Right hindlimb (tissue), 1 donor: ENCODE measurements at regions not wholly inside any gene's neighbourhood (a gene's known extent, or its start where the extent isn't known, plus 50 kb on each side); places are given as distances from the start of the nearest gene placed in this dataset.
"Not testable (repeated sequence)": the region's sequence is repeated elsewhere in the genome, so short reads cannot be mapped to it uniquely, and the experiment has no call there.

Source experiments
- DNase-seq: peaks from one replicate; pipeline ENCODE4 v3.0.0-alpha.2; 2018

DNA sequence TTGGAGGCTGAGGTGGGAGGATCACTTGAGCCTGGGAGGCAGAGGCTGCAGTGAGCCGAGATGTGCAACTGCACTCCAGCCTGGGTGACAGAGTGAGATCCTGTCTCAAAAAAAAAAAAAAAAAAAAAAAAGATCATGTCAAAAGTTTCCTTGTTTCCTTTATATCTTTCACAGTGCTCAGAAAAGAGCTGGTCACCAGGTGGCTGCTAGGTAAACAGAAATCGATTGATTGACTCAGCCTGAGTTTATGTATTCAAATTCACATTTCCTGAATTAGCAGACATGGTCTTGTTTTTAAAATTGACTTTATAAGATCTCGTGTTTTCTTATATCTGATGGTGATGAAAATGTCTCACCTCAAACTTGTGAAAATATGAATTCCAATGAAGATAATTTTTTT, 261.8 kb upstream of the FANCL start:
- no peak for DNase-seq

DNA sequence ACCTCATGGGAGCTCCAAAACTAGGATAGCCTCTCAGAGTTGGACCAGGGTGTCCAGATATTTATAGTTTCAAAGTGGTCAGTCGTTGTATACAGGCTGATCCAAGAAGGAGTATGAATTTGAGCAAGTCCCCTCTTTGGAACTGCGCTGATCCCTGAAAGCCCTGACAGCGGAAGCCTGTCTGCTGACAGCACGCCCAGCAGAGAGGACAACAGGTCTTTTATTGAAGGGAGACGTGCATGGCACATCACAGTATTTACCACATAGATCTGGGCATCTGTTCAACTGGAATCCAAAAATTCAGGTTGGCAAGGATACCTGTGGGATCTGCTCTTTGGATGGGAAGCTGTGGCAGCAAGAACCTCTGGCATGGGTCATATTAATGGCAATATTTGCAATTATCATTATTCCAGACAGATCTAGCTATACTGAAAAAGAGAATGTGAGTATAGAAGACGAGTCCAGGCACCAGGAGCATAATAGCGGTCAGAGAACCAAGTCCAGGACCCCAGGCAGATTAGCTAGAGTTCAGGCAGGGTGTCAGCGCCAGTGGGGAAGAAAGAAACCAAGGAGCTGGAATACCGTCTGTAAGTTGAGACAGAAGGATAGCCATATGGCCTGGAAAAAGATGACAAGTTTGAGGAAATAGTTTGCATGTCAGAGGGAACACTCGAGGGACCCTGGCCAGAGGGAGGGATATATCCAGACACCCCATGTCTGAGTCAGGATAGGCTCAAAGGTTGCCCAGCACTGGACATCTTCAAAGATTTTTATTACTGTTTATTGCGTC, 260.4 kb upstream of the FANCL start:
- DNase-seq: no peak

DNA sequence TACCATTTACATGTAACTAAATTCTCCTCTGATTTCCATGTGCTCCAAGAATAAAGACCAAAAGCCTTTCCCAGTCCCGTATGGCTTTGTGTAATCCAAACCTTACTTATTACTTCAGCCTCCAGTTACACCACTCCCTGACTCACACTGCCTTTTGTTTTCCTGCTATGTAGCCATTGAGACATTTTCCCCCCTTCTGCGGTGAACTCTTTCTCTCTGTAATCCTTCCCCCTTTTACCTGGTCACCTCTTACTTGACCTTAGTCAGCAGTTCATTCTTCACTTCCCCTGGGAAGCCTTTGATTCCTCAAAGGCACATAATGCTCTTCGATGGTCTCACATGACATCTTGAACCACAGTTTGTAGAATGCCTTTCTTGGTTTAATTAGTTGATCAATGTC, 256.0 kb upstream of the FANCL start:
- no peak for DNase-seq

DNA sequence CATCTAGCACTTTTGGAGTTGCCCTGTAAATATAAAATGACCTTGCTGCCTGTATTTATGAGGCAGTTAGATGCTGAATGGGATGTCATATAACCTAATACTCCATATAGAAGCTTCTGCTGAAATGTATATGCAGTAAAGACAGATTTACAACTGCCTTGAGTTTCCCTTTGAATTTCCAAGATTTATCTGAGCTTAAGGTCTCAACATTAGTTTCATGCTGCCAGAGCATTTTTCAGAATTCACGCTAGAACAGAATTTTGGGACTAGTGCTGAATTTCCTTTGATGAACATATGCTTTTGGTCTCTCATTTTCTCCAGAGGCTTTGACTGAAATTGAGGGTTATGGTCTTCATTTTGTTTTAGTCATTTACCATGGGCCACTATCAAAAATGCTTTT, 254.7 kb upstream of the FANCL start:
- no peak for DNase-seq

DNA sequence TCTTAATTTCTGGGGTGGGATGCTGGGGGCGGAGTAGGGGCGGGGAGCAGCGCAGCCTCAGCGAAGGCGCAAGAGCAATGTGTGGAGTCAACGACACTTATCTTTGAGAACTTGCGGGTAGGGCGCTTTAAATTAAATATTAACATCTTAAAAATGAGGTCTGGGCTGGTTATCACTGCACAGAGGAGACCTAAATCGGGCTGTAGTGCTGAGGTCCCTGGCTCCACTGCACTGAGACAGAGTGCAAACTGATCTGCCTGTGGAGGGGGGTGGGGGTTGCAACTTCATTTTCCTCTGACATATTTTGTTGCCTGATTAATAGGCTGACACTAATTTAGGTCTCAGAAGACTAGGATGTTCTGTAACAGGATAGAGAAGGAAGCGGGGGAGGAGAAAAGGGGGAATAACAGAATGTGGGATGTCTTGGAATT, 253.0 kb upstream of the FANCL start:
- no peak for DNase-seq

DNA sequence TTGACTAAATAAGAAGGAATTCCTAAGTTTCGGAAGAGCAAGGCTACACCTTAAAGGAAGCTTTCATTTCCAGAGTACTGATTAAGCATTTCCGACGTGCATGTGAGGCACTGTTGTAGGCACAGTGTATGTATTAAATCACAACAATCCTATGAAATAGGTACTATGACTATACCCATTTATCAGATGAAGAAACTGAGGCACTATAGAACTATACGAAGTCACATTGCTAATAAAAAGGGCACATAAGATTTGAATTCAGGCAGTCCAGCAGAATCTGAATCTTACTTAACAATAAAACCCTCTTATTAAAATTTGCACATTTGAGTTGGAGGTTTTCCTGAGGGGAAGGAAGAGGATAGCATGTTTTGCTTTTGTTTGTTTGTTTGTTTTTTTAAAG, 243.5 kb upstream of the FANCL start:
- no peak for DNase-seq

DNA sequence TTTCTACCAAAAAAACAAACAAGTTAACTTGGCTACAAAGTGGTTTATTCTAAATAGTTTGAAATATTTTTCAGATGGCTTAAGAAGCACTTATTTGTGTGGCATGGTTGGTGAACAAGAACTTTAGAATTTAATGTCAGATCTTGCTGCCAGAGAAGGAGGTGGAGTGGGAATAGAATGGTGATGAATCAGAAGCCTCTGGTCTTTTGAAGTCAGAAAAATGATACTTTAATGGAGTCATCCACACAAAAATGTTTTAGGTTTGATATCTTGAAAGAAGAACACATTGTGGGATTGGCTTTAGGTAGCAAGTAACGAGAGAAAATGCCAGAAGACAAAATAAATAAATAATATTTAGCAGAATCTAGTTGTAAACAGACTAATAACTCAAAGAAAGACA, 243.1 kb upstream of the FANCL start:
- DNase-seq: no peak

DNA sequence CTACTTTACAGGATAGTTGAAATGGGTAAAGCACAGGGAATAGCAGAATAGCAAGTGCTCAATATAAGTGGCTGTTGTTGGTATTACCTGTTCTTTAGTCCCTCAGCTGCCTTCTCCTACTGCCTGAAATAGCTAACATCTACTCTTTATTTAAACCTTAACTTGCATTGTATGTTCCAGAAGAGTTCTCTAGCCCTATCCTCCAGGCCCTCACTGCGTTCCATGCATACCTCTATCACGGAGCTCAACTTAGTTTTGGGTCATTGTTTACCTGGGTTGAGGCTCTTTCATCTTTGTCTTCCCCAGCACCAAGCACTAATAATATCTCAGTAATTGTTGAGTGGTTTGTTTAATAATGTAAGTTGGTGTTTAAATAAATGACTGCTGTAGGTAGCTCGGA, 242.2 kb upstream of the FANCL start:
- DNase-seq: no peak

DNA sequence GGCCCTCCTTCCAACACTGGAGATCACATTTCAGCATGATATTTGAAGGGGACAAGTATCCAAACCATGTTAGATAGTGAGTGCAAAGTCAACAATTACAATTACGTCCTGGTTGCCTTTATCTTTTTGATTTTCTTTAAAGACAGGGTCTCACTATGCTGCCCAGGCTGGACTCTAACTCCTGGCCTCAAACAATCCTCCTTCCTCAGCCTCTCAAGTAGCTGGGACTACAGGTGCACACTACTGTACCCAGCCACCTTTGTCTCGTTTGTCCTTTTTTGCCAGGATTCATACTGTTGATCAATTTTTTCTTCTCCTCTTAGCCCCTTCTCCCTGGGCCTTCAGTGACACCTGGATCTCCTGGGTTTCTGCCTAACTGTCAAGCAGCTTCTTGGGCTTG, 240.5 kb upstream of the FANCL start:
- DNase-seq: no peak

DNA sequence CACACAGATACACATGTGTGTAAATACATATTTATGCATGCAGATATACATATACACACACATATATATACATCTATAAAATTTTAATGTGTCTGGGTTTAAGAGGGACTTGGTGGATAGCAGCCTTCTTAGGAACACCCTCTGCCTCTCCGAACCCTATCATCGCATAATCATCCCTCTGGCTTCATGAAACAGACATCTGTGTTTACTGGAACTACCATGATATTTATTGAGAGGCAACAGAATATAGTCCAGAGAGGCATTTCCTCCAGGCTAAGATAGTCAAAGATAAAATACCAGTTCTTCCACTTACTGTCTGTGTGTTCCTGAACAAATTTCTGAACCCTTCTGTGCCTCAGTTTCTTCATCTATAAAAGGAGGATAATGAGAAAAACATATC, 239.0 kb upstream of the FANCL start:
- DNase-seq: no peak

DNA sequence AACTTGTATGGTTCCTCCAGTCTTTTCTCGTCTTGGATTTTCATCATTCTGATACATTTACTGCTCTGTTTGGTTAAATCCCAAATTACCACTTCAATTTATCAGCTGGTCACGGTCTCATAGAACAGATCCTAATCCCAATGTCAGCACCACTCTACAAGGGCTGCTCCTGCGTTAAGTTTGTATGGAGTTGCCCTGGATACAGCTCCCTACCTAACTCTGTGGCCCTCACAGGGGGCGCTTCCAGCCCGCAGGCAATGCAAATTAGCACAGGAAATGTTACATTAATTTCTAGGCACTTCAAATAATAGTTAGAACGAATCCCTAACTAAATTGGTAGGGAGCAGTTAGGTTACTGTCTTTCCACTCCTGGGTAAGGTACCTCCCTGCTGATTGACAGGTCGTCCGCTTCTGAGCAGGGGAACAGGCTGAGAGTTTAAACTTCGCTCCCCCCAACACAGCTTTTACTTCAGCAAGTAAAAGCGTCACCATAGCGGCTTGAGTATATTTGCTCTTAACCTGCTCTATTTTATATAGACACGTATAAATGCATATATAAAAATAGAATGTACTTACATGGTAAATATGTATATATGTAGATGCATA, 238.5 kb upstream of the FANCL start:
- DNase-seq: no peak

DNA sequence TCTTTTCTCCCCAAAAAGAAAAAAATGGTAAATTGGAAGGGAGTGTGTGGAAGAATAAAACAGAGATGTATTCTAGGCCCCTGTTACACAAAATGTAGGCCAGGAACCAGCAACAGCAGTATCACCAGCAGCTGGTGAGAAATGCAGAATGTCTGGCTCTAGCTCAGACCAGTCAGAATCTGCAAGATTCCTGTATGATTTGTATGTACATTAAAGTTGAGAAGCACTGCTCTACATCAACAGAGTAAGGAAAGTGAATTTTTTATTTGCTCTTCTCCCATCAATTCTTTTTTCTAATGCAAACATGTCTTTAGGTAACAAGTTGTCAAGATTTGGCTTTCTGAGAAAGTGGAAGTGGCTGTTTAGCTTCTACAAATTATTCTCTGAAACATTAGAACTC, 235.4 kb upstream of the FANCL start:
- no peak for DNase-seq

DNA sequence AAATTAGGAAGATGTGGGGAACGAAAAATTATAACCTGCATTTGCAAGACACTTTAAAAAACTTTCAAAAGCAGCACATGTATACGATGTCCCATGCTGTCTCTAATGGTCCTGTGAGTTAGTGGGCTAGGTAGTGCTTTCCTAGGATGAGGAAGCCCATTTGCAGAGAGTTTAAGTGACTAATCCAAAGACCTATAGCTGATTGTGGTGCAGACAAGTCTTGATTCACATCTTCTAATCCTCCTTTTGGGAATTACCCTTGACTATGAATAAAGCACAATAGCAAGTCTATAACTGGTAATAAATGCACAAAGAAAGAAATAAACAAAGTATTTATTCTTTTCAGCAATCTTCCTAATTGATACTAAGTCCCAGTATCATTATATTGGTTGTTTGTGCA, 234.6 kb upstream of the FANCL start:
- no peak for DNase-seq

DNA sequence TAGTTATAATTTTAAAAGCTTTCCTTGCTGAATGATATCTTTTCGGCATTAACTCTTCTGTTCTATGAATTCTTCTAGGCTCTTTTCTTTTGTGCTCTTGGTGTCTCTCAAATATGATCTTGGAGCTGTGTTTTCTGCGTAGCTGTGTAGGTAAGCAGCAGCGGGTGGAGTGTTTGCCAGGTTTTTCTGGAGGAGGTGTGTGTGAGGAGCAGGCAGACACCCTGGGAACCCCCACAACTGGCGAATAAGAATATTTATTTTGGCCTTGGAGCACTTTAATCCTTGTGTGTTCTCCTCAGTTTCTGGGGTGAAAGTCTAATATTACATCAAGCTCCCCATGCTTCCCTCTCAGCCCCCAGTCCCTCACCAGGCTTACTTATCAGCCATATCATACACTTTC, 232.0 kb upstream of the FANCL start:
- no peak for DNase-seq

DNA sequence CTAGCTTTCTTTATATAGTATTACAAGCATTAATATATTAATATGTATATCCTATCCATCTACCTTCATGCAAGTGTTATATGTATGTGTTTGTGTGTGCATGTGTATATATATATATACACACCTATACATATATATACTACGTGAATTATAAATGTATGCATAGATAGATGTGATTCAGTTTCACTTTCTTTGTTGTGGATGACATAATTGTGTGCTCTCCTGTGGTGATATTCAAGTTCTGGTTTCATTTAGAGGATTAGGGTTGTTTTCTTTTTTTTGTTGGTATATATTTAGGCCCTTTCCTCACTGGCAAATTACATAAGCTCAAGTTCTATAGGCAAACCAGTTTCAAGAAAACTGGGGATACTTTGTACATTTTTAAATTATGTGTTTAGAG, 225.7 kb upstream of the FANCL start:
- DNase-seq: no peak

DNA sequence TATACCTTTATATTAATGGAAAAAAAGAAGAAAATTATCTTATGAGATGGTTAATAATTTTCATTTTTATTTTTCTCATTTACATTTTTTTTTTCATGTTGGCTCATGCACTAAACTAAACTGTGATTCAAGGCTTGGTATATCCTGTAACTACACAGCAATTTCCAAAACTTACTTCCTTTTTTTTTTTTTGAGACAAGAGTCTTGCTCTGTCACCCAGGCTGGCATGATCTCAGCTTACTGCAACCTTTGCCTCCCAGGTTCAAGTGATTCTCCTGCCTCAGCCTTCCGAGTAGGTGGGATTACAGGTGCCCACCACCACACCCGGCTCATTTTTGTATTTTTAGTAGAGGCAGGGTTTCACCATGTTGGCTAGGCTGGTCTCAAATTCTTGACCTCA, 224.9 kb upstream of the FANCL start:
- not testable (repeated sequence) for DNase-seq

DNA sequence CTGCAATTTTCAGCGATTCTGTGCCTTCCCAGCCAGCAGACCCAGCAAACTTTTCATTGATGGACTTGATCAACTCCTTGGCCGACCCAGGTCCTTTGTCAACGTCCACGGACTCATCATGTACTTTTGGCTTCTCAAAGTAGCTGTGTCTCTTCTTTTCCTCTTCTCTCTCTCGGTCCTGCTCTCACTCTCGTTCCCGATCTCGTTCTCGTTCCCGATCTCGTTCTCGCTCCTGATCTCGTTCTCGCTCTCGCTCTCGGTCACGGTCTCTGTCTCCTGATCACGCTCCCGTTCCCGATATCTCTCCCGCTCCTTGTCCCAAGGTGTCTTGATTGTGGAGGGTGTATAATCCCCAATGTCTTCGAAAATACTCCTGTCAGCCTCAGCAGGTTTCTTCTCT, 219.5 kb upstream of the FANCL start:
- no peak for DNase-seq

DNA sequence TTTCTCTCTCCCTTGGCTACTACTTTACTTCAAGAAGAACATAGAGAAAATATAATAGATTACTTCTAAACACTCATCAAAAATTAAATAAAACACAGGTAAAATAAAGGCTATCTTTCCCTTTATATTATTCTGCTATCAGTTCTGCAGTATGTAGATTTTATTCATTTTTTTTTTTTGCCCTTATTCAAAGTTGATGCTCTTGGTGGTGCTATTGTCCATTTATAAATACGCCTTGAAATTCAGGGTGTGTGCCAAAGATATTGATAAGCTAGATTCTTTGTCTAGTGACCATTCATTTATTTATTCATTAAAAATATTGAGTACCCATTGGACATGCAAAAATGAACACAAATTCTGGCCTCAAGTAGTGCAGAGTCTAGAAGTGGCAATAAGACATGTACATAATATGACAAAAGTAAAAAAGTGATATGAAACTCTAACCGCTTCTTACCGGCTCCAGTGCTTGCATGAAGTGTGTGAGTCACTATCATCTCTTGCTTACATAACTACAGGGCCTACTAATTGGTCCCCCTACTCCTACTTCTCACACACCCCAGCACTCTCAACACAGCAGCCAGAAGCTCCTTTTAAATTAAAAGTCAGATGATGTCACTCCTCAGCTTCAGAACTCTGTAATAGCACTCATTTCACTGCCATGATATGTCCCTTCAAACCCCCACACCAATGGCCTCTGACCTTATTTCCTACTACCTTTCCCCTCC, 208.3 kb upstream of the FANCL start:
- no peak for DNase-seq

DNA sequence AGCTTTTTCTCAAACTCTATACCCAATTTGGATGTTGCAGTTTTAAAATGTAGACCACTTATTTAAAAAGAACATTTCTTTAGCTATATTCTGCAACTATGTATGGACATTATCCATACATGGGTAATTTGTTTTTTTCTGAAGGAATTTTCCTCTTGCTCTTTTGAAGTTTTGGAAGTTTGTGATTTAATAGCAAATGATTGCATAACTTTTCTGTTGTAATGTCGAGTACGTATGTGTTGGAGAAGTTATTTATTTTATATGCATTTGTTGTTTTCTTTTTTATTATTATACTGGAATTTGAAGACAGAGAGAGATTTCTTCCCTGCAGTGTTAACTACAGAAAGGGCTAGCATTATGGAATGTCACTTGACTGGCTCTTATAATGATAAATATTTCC, 207.7 kb upstream of the FANCL start:
- DNase-seq: no peak

DNA sequence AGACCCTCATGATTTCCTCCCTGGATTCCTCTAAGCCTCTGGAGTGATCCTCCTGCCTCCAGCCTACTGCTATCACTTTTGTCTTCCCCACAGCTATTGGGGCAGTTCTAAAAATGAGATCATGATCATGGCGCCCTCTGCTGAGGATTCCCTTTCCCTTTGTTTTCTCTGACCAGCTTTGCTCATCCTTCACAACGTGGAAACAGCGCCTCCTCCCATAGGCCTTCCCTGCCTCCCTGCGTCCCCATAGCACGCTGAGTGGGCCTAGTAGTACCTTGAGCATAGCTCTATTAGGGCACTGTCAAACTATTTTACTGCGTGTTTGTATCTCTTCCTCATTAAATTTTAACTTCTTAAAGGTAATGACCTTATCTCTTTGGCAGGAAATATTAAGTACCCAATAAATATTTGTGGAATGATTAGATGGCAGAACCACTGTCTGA, 207.0 kb upstream of the FANCL start:
- peak; percentile 71 for DNase-seq

DNA sequence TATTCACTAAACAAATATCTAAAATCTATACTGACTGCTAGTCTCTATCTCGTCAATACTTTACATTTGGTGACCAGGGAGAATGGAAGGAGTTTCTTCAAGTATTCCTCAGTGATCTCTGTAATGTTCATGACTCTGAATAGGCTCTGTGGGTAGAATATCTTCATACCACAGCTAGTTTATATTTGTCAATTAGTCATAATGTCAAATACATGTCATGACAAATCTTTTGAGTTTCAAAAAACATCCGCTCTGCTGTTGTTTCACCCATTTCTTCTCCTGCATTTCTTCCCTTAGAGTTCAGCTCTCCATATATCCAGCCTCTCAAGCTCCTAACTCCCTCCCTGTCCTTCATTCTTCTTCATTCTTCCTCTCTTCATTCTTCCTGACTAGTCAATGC, 206.5 kb upstream of the FANCL start:
- no peak for DNase-seq

DNA sequence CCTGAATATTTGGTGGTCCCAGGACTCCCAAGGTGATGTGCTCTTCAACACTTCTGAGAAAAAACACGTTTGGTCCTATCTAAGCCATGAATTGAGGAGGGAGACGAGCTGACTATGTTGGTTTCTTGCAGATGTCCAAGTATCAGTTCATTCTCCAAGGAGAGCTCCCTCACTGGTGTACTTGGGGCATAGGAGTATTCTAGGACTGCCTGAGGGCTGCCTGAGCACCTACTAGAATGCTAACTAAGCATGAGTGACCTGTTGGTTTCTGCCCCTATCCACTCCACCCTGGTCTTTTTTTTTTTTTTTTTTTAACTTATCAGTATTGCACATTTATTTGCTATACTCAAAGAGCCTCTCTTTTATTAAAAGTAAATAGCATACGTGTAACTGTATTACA, 200.5 kb upstream of the FANCL start:
- no peak for DNase-seq

DNA sequence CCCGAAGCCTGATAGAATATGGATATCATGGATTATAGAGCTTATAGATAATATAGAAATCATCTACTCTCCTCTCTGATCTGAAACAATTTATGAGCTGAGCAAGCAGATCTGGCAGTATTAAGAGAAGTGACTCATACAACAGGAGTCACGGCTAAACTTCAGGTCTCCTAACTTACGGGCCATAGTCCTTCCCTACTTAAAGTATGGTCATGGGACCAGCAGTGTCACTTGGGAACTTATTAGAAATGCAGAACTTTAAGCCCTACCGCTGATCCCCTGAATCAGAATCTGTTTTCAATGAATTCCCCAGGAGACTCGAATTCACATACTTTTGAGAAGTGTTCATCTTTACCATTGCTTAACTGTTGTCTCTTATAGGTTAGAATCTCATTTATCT, 195.7 kb upstream of the FANCL start:
- DNase-seq: no peak

DNA sequence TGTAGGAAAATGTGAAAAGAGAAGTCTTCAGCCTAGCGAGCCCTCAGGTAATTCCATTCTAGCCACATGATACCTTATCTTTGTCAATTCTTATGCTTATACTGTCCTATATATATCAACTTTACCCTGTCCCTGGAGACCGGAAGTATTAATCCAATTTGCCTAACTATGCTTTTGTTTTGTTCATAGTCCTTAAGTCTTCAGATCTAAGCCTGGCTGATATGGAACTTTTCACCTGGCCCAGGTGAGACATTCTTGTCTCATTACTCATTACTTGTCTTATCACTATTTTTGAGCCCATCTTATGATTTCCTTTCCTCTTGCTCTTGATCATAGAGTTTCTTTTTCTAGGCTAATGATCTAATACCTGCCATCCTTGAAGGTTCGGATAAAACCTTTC, 194.1 kb upstream of the FANCL start:
- no peak for DNase-seq
